ENCODE measurements at regions not wholly inside any gene's neighbourhood (a gene's known extent, or its start where the extent isn't known, plus 50 kb on each side); places are given as distances from the start of the nearest gene placed in this dataset.
"Not testable (repeated sequence)": the region's sequence is repeated elsewhere in the genome, so short reads cannot be mapped to it uniquely, and the experiment has no call there.

DNA sequence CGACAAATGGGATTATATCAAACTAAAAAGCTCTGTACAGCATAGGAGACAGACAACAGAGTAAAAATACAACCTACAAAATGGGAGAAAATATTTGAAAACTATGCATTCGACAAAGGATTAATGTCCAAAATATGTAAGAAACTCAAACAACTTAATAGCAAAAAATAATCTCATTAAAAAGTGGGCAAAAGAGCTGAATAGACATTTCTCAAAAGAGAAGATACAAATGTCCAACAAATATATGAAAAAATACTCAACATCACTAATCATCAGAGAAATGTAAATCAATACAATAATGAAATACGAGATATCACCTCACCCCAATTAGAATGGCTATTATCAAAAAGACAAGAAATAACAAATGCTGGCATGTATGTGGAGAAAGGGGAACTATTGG lies 272.9 kb downstream of the KLHL13 start:
- DNase-seq, result no peak
- in situ Hi-C loops (cut with HindIII; ENCODE audit: low pct_ligation_motif_present, low pct_unique_long_range_greater_than_20kb, low sequenced_read_pairs), result no loop called here

DNA sequence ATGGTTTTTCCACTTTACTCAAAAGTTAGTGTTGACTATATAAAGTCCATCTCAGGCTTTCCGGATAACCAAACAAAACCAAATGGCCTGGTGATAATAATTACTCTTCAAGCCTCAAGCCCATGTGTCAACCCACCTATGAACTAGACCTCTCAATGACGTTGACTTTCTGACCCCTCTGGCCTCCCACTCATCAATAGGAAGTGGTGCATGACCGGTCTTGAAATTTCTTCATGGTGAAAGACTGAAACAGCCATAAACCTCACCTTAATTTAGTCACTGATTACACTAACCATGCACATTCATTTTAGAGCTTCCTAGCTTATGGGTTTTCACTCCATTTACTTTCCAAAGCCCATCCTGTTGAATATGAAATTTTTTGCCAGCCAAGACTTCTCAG lies 276.0 kb downstream of the KLHL13 start:
- peak; percentile 10 for DNase-seq
- in situ Hi-C loops (cut with HindIII; ENCODE audit: low pct_ligation_motif_present, low pct_unique_long_range_greater_than_20kb, low sequenced_read_pairs), result no loop called here

DNA sequence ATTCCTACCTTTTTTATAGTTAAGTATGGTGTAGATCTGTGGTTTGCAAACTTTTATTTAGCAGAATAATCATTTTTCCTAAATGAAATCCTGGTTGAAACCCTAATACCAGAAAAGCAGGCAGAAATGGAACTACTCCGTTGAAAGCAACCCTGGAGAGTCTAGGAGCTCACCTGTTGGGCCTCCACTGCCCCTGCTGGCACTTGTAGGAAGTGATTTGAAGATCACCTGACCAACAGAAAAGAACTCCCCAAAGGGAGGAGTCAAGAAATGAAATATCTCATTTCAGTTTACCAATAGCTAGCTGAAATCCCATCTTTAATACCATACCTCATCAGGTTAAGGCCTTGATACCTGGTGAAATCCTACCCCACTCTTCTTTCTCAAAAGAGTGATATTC lies 277.1 kb downstream of the KLHL13 start:
- DNase-seq, result no peak
- in situ Hi-C loops (cut with HindIII; ENCODE audit: low pct_ligation_motif_present, low pct_unique_long_range_greater_than_20kb, low sequenced_read_pairs), result no loop called here

DNA sequence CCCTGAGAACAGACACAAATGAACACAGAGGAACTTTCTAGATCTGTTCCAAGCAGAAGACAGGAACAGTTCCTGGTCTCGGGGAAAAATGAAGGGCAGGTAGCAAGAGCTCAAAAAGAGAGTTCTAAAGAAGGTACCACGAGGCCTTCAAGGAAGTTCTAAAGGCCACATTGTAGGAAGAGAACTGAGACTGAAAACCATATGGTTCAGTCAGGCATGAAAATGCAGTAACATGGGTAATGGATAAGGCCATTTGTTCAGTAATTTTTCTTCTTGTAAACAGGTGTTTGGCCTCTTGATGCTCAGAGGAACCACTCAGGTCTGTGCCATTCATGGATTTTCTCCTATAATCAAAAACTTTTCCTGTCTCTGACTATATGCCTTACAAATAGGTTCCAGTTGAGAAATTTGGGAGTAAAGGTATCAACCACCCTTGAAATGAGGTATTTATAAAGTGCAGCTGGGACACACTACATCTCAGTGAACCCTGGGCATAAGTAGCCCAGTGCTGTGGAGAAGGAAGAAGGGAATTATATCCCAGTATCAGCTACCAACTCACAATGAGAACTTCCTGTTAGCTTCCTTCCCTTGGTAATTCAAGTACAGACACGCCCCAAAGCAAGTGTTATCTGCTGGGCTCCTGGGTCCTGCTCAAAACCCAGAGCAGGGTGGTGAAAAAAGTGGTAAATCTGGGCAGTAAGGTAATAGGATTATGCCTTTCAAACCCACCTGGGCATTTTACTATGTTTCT lies 277.9 kb downstream of the KLHL13 start:
- in situ Hi-C loops (cut with HindIII; ENCODE audit: low pct_ligation_motif_present, low pct_unique_long_range_greater_than_20kb, low sequenced_read_pairs), result no loop called here
- no peak for DNase-seq

DNA sequence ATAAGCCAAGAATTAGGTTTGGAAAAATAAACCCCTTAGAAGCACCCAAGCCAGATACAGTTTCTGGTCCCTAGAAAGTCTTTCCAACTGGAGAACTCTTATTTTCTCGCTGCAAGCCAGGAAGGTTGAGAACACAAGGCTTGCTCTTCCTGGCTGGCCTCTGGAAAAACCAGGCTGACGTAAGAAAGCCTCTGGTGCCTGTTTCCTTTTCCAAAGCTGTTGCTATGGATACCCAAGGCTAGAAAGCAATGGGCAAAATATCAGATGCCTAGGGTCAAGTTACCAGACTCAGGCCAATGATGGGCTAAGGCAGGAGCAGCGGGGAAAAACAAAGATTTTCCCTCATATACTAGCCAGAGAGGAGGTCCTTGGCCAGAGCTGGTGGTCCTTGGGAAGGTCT lies 281.6 kb downstream of the KLHL13 start:
- DNase-seq, result no peak
- in situ Hi-C loops (cut with HindIII; ENCODE audit: low pct_ligation_motif_present, low pct_unique_long_range_greater_than_20kb, low sequenced_read_pairs), result no loop called here

DNA sequence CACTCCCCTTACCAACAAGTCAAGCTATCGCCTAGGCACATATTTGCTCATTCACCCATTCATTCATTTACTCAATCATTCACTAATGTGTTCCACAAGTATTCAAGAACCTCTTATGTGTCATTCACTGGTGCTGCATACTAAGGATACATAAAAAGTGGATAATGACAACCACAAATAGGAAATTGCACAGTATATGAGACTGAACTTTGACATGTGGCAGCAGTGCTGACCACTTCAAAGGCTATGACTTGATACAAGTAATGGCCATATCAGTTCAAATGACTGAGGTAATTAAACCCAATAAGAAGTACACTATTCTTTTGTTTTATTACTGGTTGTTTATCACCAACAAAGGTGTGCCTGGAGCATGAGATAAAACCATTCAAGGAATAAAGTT lies 282.5 kb downstream of the KLHL13 start:
- DNase-seq, result no peak
- in situ Hi-C loops (cut with HindIII; ENCODE audit: low pct_ligation_motif_present, low pct_unique_long_range_greater_than_20kb, low sequenced_read_pairs), result no loop called here

DNA sequence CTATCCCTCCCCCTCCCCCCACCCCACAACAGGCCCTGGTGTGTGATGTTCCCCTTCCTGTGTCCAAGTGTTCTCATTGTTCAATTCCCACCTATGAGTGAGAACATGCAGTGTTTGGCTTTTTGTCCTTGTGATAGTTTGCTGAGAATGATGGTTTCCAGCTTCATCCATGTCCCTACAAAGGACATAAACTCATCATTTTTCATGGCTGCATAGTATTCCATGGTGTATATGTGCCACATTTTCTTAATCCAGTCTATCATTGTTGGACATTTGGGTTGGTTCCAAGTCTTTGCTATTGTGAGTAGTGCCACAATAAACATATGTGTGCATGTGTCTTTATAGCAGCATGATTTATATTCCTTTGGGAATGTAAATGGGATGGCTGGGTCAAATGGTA lies 295.1 kb downstream of the KLHL13 start:
- DNase-seq; in situ Hi-C loops (cut with HindIII; ENCODE audit: low pct_ligation_motif_present, low pct_unique_long_range_greater_than_20kb, low sequenced_read_pairs): not testable (repeated sequence)

DNA sequence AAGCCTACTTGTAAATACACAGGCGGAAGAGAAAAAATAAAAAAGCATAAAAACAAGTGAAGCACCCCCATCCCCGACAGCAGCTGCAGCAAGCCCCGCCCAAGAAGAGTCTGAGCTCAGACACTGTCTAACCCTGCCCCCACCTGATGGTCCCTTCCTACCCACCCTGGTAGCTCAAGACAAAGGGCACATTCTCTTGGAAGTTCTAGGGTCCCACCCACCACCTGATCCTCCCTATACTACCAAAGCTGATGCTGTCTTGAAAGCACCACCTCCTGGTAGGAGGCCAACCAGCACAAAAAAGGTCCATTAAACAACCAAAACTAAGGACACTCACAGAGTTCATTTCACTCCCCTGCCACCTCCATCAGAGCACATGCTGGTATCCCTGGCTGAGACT lies 308.2 kb downstream of the KLHL13 start:
- no peak for DNase-seq
- in situ Hi-C loops (cut with HindIII; ENCODE audit: low pct_ligation_motif_present, low pct_unique_long_range_greater_than_20kb, low sequenced_read_pairs), result no loop called here

DNA sequence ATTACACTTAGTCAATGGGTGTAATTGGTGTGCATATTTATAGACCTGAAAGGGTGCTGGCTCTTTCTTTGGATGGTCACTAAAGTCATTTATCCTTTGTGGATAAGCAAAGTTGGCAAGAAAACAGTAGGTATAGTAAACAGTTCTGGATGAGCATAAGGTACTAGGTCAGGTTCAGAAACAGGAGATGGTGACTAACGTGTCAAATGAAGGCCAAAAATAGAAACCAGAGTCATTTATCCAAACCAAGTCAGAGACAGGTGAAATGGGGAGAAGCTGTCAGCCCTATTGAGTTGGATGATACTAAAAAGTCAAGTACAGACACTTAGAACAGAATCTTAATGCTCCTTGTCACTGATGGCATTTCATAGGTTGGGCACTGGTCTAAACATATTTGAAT lies 313.1 kb downstream of the KLHL13 start:
- in situ Hi-C loops (cut with HindIII; ENCODE audit: low pct_ligation_motif_present, low pct_unique_long_range_greater_than_20kb, low sequenced_read_pairs), result no loop called here

DNA sequence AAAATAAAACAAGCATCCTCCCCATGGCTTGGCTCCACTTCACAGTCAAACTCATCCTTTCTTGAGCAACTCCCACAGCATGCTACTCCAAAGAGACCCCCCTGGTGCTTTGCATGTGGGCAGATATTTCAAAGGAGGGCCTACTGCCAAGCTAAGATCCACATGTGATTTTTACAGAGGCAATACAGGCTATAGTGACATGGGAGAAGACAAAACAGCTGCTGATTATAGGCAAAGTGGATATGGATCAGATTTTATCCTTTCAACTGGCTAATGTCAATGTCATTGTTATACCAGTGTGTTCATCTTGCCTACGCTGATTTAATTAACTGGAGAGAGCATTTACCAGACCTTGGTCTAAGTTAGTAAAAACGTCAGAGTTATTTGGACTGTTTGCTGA lies 328.3 kb downstream of the KLHL13 start:
- DNase-seq, result no peak

More for the DNA sequence above, 313.1 kb downstream of the KLHL13 start:
- DNase-seq, result no peak

DNA sequence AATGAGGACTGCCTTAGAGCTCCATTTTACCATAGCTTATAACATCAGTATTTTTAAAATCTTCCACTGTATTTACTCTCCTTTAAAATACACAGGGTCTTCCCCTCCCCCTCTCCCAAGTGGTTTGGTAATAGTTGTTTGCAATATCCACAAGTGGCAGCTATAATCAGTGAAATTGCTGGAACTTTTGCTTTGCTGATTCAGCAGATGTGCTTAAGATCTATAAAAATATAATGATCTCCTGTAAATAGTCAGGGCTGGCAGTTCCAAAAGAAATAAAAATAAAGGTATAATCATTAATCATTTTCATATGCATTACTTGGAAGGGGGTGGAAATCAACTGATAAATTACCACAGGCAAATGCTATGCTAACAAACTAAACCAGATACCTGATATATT lies 345.2 kb downstream of the KLHL13 start:
- in situ Hi-C loops (cut with HindIII; ENCODE audit: low pct_ligation_motif_present, low pct_unique_long_range_greater_than_20kb, low sequenced_read_pairs), result no loop called here
- no peak for DNase-seq

More for the DNA sequence above, 328.3 kb downstream of the KLHL13 start:
- in situ Hi-C loops (cut with HindIII; ENCODE audit: low pct_ligation_motif_present, low pct_unique_long_range_greater_than_20kb, low sequenced_read_pairs), result no loop called here

DNA sequence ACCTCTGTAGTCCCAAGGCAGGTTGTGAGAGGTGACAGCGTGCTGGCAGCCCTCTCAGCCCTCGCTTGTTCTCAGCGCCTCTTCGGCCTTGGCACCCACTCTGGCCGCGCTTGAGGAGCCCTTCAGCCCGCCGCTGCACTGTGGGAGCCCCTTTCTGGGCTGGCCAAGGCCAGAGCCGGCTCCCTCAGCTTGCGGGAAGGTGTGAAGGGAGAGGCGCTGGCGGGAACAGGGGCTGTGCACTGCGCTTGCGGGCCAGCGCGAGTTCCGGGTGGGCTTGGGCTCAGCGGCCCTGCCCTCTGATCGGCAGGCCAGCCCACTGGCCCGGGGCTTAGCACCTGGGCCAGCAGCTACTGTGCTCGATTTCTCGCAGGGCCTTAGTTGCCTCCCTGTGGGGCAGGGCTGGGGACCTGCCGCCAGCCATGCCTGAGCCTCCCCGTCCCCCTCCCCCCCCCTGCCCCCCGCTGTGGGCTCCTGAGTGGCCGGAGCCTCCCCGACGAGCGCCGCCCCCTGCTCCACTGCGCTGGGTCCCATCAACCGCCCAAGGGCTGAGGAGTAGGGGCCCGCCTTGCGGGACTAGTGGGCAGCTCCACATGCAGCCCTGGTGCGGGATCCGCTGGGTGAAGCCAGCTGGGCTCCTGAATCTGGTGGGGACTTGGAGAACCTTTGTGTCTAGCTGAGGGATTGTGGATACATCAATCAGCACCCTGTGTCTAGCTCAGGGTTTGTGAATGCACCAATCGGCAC lies 347.6 kb downstream of the KLHL13 start:
- in situ Hi-C loops (cut with HindIII; ENCODE audit: low pct_ligation_motif_present, low pct_unique_long_range_greater_than_20kb, low sequenced_read_pairs), result no loop called here
- no peak for DNase-seq

DNA sequence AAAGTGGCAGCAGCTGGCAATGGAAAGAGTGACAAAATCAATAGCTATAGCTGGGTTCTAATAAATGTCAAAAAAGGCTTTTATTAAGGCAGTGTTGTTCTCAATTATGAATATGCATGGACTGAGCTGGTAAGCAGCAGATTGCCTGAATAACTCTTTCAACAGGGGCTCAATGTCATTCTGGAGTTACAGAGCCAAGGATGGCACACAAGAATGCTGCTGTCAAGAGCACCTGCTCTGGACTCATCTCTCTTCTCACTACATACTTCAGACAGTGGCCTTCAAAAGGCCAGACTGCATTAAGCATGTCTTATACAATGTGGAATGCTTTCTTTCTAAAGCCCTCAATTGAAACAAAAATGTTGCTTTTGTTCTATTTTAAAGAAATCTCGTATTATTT lies 351.4 kb downstream of the KLHL13 start:
- in situ Hi-C loops (cut with HindIII; ENCODE audit: low pct_ligation_motif_present, low pct_unique_long_range_greater_than_20kb, low sequenced_read_pairs), result no loop called here
- no peak for DNase-seq

DNA sequence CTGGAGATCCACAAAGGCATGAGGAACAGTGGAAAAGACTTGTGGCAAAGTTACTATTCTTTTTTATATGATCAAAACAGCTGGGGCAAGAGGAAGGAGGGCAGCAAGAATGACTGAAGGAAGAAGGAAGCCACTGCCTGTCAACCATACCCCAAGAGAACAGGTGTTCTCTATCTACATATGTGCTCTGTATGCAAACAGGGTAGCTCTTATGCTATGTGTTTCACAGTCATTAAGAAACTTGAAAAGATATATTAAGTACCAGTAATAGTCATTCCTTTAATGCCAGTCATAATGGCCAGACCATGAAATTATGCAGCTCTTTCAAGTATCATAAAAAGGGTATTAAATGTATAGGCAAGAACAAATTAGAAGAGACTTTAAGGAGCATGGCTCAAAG lies 363.9 kb downstream of the KLHL13 start:
- in situ Hi-C loops (cut with HindIII; ENCODE audit: low pct_ligation_motif_present, low pct_unique_long_range_greater_than_20kb, low sequenced_read_pairs), result no loop called here
- DNase-seq, result no peak

DNA sequence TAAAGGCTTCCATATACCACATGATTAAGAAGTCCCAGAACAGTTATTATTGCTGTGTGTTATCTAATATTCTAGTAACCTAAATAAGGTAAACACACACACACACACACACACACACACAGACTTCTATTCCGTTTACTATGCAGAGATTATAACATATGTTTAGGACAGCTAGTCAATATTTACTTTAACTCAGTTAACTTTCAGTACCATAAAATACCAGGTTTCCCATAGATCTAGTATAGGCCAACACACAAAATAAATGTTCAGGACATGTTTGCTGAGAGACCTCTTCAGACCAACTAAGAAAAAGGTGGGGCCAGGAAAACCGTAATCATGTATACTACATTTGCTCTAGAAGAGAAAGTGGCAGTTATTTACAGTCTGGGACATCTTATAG lies 365.5 kb downstream of the KLHL13 start:
- DNase-seq, result no peak
- in situ Hi-C loops (cut with HindIII; ENCODE audit: low pct_ligation_motif_present, low pct_unique_long_range_greater_than_20kb, low sequenced_read_pairs), result no loop called here

DNA sequence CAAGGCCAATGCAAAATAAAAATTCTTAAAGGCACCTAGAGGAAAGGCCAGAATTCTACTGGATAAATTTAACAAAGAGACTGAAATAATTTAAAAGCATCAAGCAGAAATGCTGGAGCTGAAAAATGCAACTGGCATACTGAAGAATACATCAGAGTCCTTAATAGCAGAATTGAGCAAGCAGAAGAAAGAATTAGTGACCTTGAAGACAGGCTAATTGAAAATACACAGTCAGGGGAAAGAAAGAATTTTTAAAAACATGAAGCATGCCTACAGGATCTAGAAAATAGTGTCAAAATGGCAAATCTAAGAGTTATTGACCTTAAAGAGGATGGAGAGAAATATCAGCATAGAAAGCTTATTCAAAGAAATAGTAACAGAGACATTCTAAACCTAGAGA lies 371.7 kb downstream of the KLHL13 start:
- DNase-seq, result no peak
- in situ Hi-C loops (cut with HindIII; ENCODE audit: low pct_ligation_motif_present, low pct_unique_long_range_greater_than_20kb, low sequenced_read_pairs), result no loop called here

DNA sequence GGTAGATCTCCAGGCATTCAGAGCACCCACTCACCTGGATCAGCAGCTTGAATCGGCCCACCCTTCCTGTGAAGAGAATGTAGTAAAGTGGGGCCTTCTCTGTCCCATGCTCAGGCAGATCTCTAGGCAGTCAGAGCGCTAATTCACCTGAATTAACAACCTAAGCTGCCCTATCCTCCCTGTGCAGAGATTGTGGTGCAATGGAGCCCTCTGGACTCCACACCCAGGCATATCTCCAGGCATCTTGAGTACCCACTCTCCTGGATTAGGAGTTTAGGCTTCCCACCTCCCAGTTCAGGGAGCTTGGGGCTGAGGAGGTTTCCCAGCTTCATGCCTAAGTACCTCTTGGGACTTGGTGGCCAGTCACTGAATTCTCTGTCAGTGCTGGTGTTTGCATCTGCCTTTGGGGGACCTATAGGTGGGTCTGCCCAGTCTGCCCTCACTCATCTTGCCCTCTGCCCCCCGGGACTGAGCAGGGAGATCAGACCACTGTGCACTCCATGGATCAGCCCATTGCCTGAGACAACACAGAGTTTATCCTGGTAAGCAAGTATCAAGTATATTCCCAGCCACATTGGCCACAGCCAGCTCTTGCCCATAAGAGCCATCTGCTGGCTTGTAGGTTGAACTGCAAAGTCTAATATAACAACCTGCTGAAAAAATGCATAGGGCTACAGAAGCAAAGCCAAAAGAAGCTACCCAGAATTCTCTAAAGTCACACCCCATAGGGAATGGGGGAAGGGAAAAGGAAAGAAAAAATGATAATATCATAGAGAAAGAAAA lies 372.9 kb downstream of the KLHL13 start:
- peak; percentile 0 for DNase-seq

DNA sequence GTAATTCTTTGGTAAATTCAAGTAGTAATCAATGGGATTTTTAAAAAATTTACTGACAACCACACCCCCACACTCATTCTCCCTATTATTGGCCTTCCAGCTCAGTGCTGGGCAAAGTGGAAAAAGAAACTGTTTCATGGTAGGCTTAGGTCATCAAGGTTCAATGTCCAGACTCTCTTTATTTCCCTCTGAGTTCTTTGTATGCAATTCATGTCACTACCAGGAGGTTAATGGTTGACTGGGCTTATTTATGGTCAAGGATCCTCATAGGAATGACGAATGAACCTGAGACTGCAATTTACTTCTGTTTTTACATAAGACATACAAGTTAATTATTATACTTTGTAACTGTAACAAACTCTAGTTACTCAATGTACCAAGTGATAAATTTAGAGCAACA lies 403.2 kb downstream of the KLHL13 start:
- DNase-seq, result no peak
- in situ Hi-C loops (cut with HindIII; ENCODE audit: low pct_ligation_motif_present, low pct_unique_long_range_greater_than_20kb, low sequenced_read_pairs), result no loop called here

More for the DNA sequence above, 372.9 kb downstream of the KLHL13 start:
- in situ Hi-C loops (cut with HindIII; ENCODE audit: low pct_ligation_motif_present, low pct_unique_long_range_greater_than_20kb, low sequenced_read_pairs), result no loop called here

DNA sequence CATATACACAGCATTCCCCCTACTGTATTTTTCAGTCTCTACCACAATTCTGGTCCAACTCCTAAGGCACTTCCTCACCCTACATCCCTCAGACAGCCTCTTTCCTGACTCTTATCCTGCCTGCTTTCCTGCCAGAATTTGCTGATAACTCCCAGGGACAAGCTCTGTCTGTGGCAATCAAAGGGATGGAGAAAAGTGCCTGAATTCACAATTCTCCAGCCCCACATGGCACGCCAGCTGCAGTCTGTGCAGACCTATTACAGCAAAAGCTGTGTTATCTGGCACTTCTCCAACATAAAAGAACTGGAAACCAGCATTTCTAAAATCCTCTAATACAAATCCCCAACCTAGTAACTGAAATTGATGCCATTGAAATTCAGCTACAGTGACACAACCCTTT lies 404.8 kb downstream of the KLHL13 start:
- in situ Hi-C loops (cut with HindIII; ENCODE audit: low pct_ligation_motif_present, low pct_unique_long_range_greater_than_20kb, low sequenced_read_pairs), result no loop called here
- no peak for DNase-seq
